Stimulated activated naive CD8-positive, alpha-beta T cell treated with anti-CD3 and anti-CD28 coated beads, Interleukin-15, amount 100 ng/mL, for 72 hours (primary cell): ENCODE measurements at regions not wholly inside any gene's neighbourhood (a gene's known extent, or its start where the extent isn't known, plus 50 kb on each side); places are given as distances from the start of the nearest gene placed in this dataset.

ENCODE experiments used
- ATAC-seq: fragments of 150-1000 bp; cut with Tn5 transposase; 2 replicates; pipeline ENCODE4 v1.10.0; 2021; ENCODE audit warnings: mild to moderate bottlenecking, moderate library complexity
- DNase-seq, 2 donors: peaks; one replicate each; pipeline ENCODE4 v3.0.0; 2021 to 2022
- H3K27ac Mint-ChIP-seq, 2 donors: one replicate each; pipeline ENCODE4 v1.8.0; 2022; ENCODE audit warnings: mild to moderate bottlenecking in 2 of 2, mixed read lengths in 2 of 2, moderate library complexity in 2 of 2
- H3K27me3 Mint-ChIP-seq: one replicate; pipeline ENCODE4 v1.8.0; 2022; ENCODE audit warnings: mixed read lengths
- H3K4me1 Mint-ChIP-seq: one replicate; pipeline ENCODE4 v1.8.0; 2022; ENCODE audit warnings: mild to moderate bottlenecking, mixed read lengths
- H3K4me3 Mint-ChIP-seq, 2 donors: one replicate each; pipeline ENCODE4 v1.8.0; 2022; ENCODE audit warnings: mild to moderate bottlenecking in 2 of 2, mixed read lengths in 2 of 2, moderate library complexity in 1 of 2
- H3K9me3 Mint-ChIP-seq, 2 donors: one replicate each; pipeline ENCODE4 v1.8.0; 2022; ENCODE audit warnings: mixed read lengths in 2 of 2

- DNase-seq (no peak), ATAC-seq (no peak)
- H3K4me1 Mint-ChIP-seq = no peaks in the 10 kb centered on the region
- H3K4me3 Mint-ChIP-seq = no peak overlapping the region
- H3K27me3 Mint-ChIP-seq = peaks cover 11% of the 10 kb centered on the region
- no peak overlapping the region for H3K27ac Mint-ChIP-seq
- no peaks in the 10 kb centered on the region for H3K9me3 Mint-ChIP-seq
Measured at GRCh38 chr2:226615891-226616290, 183.7 kb downstream of the IRS1 start.

DNA sequence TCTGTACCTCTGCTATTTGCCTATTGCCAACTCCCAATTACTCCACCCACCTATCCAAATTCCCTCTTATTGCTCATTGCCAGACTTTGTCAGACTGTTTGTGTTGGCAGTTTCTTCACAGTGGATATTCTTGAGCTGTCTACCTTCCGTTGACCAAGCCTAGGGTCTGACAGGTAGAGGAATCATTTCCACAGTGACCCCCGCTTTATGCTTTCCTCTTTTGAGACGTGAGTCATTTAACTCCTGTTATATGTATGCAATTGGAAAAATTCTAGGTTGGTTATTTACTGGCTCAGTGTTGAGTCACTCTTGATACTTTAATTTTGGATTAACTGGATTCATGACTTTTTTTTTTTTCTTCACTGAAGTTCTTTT, 187.7 kb downstream of the IRS1 start:
- Mint-ChIP-seq H3K27ac (no peak overlapping the region), H3K9me3 (no peaks in the 10 kb centered on the region), H3K27me3 (peaks cover 12% of the 10 kb centered on the region), H3K4me3 (no peak overlapping the region), H3K4me1 (peaks cover 15% of the 10 kb centered on the region)
- ATAC-seq (no peak), DNase-seq (no peak)

DNA sequence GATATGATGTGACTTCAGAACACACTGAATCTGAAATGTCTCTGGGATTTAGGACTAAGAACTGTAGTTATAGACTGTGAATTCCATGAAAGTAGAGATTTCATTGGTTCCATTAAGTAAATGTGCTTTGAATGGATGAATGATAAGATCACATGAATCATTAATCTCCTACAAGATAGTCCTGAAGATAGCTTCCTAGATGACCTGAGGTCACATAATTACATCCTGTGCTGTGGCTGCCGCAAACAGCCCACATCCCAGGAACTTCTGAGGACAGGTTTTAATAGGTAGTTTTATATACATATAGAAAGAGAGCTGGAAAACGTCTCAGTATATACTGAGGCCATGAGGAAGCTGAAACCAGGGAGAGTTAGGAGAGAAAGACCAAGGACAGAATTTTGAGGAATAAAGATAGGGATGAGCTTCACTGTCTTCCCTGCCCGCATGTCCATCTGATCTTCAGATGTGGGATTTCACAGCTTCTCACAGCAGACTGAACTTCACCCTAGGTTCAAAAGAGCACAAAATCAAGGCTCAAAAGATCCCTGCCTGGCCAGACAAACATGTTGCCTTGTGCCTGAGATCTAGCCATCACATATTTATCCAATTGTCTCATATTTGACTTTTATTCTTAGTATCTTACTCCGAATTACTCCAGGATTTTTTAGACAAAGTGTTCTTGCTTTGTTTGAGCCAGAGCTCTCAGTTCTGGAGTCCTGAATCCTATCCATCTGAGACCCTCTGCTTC, 188.2 kb downstream of the IRS1 start:
- Mint-ChIP-seq H3K4me3 (no peak overlapping the region), H3K9me3 (no peaks in the 10 kb centered on the region), H3K27ac (no peak overlapping the region), H3K4me1 (peaks cover 15% of the 10 kb centered on the region), H3K27me3 (peaks cover 16% of the 10 kb centered on the region)
- ATAC-seq = no peak
- no peak for DNase-seq

DNA sequence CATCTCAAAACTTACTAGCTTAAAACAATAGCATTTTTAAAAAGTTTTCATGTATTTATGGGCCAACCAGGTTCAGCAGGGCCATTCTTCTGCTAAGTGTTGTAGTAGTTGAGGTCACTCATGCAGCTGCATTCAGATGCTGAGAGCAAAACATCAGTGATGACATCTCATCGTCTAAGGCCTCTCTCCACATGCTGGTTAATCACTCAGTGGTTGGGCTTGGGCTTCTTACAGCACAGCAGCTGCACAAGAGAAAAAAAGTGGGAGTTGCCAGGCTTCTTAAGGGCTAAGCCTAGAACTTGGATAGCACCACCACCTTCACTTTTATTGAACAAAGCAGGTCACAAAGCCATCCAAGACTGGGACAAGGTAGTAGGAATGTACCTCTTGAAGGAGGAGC, 190.3 kb downstream of the IRS1 start:
- peak; percentile 39 for ATAC-seq
- peaks cover 15% of the 10 kb centered on the region for H3K4me1 Mint-ChIP-seq
- no peak overlapping the region for H3K4me3 Mint-ChIP-seq
- H3K27ac Mint-ChIP-seq = no peak overlapping the region
- peaks cover 31% of the 10 kb centered on the region for H3K27me3 Mint-ChIP-seq
- DNase-seq = no peak
- H3K9me3 Mint-ChIP-seq = no peaks in the 10 kb centered on the region

GRCh38 chr2:226608451-226608850, 191.2 kb downstream of the IRS1 start:
- DNase-seq (no peak), ATAC-seq (no peak)
- peaks cover 15% of the 10 kb centered on the region for H3K4me1 Mint-ChIP-seq
- no peaks in the 10 kb centered on the region for H3K9me3 Mint-ChIP-seq
- H3K27ac Mint-ChIP-seq = no peak overlapping the region
- H3K4me3 Mint-ChIP-seq = no peak overlapping the region
- H3K27me3 Mint-ChIP-seq = peaks cover 33% of the 10 kb centered on the region

DNA sequence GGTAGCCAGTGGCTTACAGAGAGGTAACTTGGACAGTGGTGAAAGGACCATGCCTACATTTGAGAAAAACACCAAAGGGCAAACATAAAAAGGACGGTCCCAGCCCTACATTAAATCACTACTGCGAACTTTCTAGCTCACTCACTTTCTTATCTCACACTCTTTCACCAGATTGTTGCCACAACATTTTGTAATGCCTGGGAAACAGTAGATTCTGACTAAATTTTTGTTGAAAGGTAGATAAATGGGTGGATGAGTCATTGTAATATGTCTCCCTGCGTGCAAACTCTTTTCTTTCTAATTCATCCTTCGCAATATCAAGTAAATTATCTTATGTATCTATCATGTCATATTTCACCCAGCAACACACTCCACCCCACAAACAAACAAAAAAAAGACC, 192.2 kb downstream of the IRS1 start:
- no peak for DNase-seq
- H3K4me1 Mint-ChIP-seq = peaks cover 15% of the 10 kb centered on the region
- H3K27me3 Mint-ChIP-seq = peaks cover 38% of the 10 kb centered on the region
- ATAC-seq = no peak
- no peak overlapping the region for H3K4me3 Mint-ChIP-seq
- H3K9me3 Mint-ChIP-seq = no peaks in the 10 kb centered on the region
- no peak overlapping the region for H3K27ac Mint-ChIP-seq

GRCh38 chr2:226605642-226606041, 194.0 kb downstream of the IRS1 start:
- ATAC-seq (no peak), DNase-seq (no peak)
- H3K4me3 Mint-ChIP-seq = no peak overlapping the region
- H3K27ac Mint-ChIP-seq = no peak overlapping the region
- no peaks in the 10 kb centered on the region for H3K9me3 Mint-ChIP-seq
- H3K27me3 Mint-ChIP-seq = peaks cover 44% of the 10 kb centered on the region
- H3K4me1 Mint-ChIP-seq = peaks cover 15% of the 10 kb centered on the region

GRCh38 chr2:226603606-226604005, 196.0 kb downstream of the IRS1 start:
- Mint-ChIP-seq H3K27ac (no peak overlapping the region), H3K27me3 (peaks cover 51% of the 10 kb centered on the region), H3K9me3 (no peaks in the 10 kb centered on the region), H3K4me3 (no peak overlapping the region), H3K4me1 (peaks cover 12% of the 10 kb centered on the region)
- DNase-seq (no peak), ATAC-seq (no peak)

DNA sequence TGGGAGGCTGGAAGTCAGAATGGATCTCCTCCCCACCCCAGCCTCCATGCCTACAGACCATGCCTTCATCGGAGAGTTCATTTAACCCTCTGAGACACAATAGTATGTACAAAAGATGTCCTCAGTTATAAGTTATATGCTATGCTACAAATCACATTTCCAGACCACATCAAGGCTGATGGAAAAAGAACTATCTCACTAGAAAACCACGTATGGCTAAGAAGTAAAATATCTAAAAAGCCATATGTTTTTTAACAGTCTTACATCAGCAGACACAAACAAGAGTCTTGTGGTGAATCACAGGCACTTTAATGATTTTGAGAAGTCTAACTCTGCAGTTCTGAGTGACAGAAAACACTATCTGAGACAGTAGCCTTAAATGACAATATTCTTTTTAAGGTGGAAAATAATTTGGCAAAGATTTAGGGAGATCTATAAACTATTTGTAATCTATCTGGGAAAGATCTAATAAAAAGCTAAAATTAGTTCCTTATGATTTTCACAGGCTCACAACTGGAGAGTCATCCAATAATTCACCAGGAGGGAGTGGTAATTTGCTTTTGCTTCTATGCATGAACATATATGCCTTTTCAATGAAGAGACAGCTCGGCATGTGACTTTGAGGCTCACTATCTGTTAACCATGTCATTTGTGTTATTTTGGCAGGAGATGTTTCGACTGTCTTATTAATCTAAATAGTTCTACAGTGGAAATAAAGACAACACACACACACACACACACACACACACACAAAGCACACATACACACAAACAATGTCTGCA, 197.5 kb downstream of the IRS1 start:
- ATAC-seq = no peak
- DNase-seq = no peak
- no peaks in the 10 kb centered on the region for H3K9me3 Mint-ChIP-seq
- H3K4me3 Mint-ChIP-seq = no peak overlapping the region
- no peak overlapping the region for H3K27ac Mint-ChIP-seq
- H3K4me1 Mint-ChIP-seq = no peaks in the 10 kb centered on the region
- peaks cover 47% of the 10 kb centered on the region for H3K27me3 Mint-ChIP-seq

- DNase-seq (no peak), ATAC-seq (no peak)
- no peak overlapping the region for H3K4me3 Mint-ChIP-seq
- H3K9me3 Mint-ChIP-seq = no peaks in the 10 kb centered on the region
- peaks cover 40% of the 10 kb centered on the region for H3K27me3 Mint-ChIP-seq
- H3K27ac Mint-ChIP-seq = no peak overlapping the region
- no peaks in the 10 kb centered on the region for H3K4me1 Mint-ChIP-seq
Measured at GRCh38 chr2:226600802-226601201, 198.8 kb downstream of the IRS1 start.

DNA sequence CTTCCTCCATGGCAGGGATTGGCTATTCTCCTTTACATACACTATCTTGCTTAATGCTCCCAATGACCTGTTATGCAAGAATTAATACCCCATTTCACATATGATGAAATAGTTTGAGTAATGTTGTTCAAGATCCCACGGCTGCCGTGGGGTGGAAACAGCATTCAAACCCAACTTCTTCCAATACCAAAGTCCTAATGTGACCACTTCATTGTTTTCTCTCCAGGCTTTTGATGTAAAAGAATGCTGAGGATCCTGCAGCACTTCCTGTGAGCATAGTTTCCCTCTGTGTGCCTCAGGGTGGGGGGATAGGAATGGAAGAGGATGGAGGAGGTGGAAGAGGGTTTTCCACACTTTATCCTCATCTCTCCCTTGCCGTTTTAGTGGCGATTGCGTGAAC, 199.4 kb downstream of the IRS1 start:
- H3K9me3 Mint-ChIP-seq = no peaks in the 10 kb centered on the region
- no peak overlapping the region for H3K4me3 Mint-ChIP-seq
- DNase-seq = no peak
- no peak for ATAC-seq
- no peaks in the 10 kb centered on the region for H3K4me1 Mint-ChIP-seq
- no peak overlapping the region for H3K27ac Mint-ChIP-seq
- peaks cover 40% of the 10 kb centered on the region for H3K27me3 Mint-ChIP-seq

DNA sequence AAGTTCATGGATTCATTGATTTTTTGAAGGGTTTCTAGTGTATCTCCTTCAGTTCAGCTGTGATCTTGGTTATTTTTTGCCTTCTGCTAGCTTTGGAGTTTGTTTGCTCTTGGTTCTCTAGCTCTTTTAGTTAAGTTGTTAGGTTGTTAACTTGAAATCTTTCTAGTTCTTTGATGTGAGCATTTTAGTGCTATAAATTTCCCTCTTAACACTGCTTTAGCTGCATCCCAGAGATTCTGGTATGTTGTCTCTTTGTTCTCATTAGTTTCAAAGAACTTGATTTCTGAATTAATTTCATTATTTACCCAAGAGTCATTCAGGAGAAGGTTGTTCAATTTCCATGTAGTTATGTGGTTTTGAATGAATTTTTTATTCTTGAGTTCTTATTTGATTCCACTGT, 210.6 kb downstream of the IRS1 start:
- no peak for DNase-seq

GRCh38 chr2:226585130-226585561, 214.5 kb downstream of the IRS1 start:
- DNase-seq (no peak), ATAC-seq (no peak)
- Mint-ChIP-seq H3K9me3 (no peaks in the 10 kb centered on the region), H3K27ac (no peak overlapping the region), H3K4me3 (no peak overlapping the region), H3K4me1 (no peaks in the 10 kb centered on the region), H3K27me3 (peaks cover 26% of the 10 kb centered on the region)

More for the DNA sequence above, 210.6 kb downstream of the IRS1 start:
- no peak overlapping the region for H3K27ac Mint-ChIP-seq
- H3K9me3 Mint-ChIP-seq = peaks cover 0 to 12% of the 10 kb centered on the region in 2 donors
- no peak for ATAC-seq
- no peaks in the 10 kb centered on the region for H3K4me1 Mint-ChIP-seq
- peaks cover 15% of the 10 kb centered on the region for H3K27me3 Mint-ChIP-seq
- H3K4me3 Mint-ChIP-seq = no peak overlapping the region

- H3K9me3 Mint-ChIP-seq = no peaks in the 10 kb centered on the region
- H3K27me3 Mint-ChIP-seq = peaks cover 26% of the 10 kb centered on the region
- H3K4me3 Mint-ChIP-seq = no peak overlapping the region
- no peaks in the 10 kb centered on the region for H3K4me1 Mint-ChIP-seq
- no peak for ATAC-seq
- H3K27ac Mint-ChIP-seq = no peak overlapping the region
- DNase-seq = no peak
Measured at GRCh38 chr2:226584518-226585055, 215.0 kb downstream of the IRS1 start.

- DNase-seq = no peak
- no peak overlapping the region for H3K27ac Mint-ChIP-seq
- no peaks in the 10 kb centered on the region for H3K9me3 Mint-ChIP-seq
- H3K4me1 Mint-ChIP-seq = no peaks in the 10 kb centered on the region
- H3K27me3 Mint-ChIP-seq = peaks cover 26% of the 10 kb centered on the region
- ATAC-seq = no peak
- no peak overlapping the region for H3K4me3 Mint-ChIP-seq
Measured at GRCh38 chr2:226583715-226584114, 215.9 kb downstream of the IRS1 start.

DNA sequence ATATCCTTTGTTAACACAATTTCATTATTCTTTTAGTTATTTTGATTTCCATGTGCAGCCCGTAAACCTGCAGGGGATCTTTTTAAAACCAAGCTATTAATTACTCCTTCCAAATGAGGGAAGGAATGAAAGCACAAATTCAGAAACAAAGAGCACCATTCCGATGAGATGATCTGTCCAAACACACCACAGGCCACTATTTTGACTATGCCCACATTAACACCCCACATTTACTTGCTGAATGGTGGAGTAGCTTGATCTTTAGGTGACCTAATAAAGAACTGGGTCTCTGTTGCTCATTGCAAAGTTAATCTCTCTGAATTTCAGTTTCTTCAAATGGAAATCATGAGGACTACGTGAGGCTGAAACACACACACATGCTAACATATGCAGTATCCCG, 218.0 kb downstream of the IRS1 start:
- H3K9me3 Mint-ChIP-seq = no peaks in the 10 kb centered on the region
- H3K27ac Mint-ChIP-seq = no peak overlapping the region
- no peaks in the 10 kb centered on the region for H3K4me1 Mint-ChIP-seq
- ATAC-seq (no peak), DNase-seq (no peak)
- no peak overlapping the region for H3K4me3 Mint-ChIP-seq
- peaks cover 26% of the 10 kb centered on the region for H3K27me3 Mint-ChIP-seq
